Stimulated activated CD4-positive, alpha-beta T cell treated with anti-CD3 and anti-CD28 coated beads, Interleukin-1b, Interleukin-23, amount 100 ng/mL, for 24 hours (primary cell): ENCODE measurements at regions not wholly inside any gene's neighbourhood (a gene's known extent, or its start where the extent isn't known, plus 50 kb on each side); places are given as distances from the start of the nearest gene placed in this dataset.
"Not testable (repeated sequence)": the region's sequence is repeated elsewhere in the genome, so short reads cannot be mapped to it uniquely, and the experiment has no call there.

Experiments
- DNase-seq, 4 experiments: peaks; one replicate each; pipeline ENCODE4 v3.0.0-alpha.2; 2020; ENCODE audit warnings: low read depth in 4 of 4, low spot score in 1 of 4

GRCh38 chr1:70812442-70813109 lies 235.0 kb downstream of the PTGER3 start:
- DNase-seq = no peak

DNA sequence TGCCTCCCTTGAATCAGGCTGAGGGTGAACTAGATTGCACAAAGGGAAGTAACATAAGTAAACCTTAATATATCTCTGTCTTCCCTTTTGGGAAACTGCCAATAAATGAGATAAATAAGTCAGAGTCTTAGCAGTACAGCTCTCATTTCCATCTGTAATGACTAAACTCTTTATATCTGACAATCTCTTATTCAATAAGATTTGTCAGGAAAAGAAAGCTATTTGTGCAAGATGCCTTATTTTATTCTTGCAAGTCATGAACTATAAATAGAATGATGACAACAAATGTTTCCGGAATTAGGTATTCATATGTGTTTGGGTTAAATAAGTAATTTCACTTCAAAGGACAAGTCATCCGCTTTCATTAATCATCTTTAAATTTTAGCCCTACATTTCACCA lies 229.2 kb downstream of the PTGER3 start:
- no peak for DNase-seq

- DNase-seq = no peak
These were observed 228.4 kb downstream of the PTGER3 start for GRCh38 chr1:70819231-70819630.

- DNase-seq = no peak
These were observed 227.8 kb downstream of the PTGER3 start for GRCh38 chr1:70819785-70820184.

DNA sequence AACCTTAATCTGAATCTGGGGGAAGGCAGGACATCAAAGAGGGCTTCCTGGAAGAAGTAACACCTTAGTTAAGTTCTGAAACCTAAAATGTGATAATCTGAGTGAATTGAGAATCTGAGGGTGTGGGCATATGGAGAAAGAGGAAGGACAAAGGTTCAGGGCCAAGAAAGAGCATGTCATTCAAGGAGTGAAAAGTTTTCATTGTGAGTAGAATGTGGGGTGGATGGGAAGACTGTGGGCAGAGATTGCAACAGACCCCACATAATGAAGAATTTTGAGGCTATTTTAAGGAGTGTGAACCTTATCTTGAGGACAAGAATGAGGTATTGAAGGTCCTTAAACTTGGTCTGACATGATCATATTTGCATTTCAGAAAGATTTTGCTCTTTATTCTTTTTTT lies 227.2 kb downstream of the PTGER3 start:
- no peak for DNase-seq

GRCh38 chr1:70820995-70821394 lies 226.6 kb downstream of the PTGER3 start:
- DNase-seq = no peak

GRCh38 chr1:70826428-70826827 lies 221.2 kb downstream of the PTGER3 start:
- no peak for DNase-seq

DNA sequence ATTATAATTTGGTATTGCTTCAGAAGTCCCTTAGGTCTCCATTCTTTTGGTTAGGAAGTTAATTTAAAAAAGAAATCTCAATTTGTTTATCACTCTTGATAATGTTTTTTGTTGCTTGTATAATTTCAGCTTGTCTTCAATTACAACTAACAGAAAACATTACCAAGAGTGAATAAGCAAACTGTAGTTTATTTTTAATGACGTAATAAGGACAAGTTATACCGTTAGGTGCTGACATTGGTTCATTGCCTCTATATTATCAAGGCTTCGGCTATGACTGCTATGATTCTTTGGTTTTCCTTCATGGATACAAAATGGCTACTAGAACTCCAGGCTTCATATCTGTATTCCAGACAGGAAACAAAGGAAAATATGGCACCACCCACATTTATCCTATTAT lies 220.6 kb downstream of the PTGER3 start:
- no peak for DNase-seq

DNA sequence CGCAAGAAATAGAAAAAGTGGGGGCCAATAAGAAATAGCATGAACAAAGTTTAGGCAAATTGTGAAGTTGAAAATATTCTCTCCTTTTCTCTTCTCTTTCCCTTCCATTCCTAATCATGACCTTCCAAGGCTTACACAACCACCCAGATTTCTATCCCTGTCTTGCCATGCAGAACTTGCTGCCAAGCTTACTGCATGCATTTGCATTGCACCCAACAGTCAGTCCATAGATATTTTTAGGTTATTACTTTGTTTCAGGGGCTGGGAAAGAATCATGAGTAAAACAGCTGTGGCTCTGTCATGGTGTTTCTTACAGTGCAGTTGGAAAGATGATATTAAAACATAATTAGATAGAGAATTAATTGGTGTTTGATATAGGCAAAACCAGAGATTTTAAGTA lies 219.4 kb downstream of the PTGER3 start:
- no peak for DNase-seq

- not testable (repeated sequence) for DNase-seq
These were observed 213.3 kb downstream of the PTGER3 start for GRCh38 chr1:70834365-70834764.

DNA sequence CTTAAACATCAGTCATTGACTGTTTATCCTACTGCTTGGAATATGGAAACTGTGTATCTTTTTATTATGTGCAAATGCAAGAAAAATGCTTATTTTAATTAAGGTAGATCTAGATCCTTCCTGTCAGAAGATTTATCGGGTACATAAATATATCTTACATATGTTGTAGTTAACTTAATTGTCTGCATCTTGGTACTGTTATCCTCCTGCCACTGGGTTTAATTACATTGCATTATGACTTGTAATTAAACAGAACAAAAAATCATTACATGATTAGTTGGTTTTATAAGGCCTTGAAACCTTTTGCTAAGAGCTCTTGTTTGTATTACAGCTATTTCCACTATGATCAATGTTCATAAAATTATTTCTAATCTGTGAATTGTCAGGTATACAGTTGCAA lies 211.2 kb downstream of the PTGER3 start:
- DNase-seq = no peak

DNA sequence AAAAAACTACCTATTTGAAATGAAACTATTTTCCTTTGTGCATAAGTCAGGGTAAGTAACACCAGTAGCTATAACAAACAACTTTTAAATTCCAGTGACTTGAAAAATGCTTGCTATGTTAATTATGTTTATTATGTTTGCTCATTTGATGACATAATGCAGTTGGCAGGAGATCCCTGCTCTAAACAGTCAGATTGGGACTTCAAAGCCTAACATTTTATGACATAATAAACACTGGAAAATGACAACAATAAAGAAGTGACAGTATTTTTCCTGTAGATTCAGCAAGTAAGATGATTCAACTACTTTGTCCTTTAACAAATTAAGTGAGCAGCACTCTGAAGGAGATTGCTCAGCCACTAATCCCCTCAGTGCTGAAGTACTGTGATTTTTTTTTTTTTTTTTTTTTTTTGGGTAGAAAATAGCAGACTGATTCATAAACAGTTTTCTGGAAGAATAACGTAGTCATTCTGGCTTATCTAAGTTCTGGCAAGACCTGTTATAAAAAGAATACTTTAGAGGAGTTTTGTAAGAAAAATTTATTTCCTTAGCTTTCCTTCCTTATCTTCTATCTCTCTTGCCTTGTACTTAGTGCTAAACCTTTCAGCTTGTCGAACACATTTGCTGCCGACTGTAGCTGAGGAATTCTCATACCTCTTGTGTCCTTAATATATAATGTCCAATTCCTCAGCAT lies 207.2 kb downstream of the PTGER3 start:
- no peak for DNase-seq

- DNase-seq = no peak
These were observed 205.1 kb downstream of the PTGER3 start for GRCh38 chr1:70842562-70842961.

DNA sequence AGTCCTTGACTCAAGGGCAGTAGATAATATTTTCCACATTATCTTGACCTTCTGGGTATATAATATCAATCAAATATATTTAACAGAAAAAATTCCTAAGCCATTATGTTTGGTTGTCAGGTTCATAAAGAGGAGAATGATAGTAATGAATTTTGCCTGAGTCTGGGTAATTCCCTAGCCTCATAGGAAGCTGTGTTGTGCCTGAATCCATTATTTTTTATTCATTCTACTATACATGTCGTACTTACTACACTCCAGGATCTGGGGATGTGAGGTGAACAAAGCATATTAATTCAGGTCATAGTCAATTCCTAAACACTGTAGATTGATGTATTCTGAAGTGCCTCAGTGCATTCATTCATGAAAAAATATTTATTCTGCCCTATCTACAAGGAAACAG lies 204.2 kb downstream of the PTGER3 start:
- no peak for DNase-seq

DNA sequence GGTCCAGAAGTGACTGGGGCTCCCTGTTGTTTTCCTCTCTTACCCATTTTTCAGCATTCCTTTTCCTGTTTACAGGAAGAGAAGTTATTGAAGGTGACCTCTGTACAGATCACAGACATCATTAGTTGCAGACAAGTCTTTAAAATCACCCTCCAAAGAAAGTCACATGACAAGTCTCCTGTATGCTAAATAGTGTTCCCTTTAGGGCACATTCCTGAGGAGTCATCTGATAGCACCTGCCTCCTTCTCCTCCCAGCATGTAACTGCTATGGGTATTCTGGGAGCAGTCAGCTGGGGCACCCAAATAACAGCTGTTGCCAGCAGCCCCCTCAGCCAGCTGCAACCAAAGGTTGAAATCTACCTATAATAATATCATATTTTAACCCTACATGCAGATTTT lies 200.6 kb downstream of the PTGER3 start:
- no peak for DNase-seq

DNA sequence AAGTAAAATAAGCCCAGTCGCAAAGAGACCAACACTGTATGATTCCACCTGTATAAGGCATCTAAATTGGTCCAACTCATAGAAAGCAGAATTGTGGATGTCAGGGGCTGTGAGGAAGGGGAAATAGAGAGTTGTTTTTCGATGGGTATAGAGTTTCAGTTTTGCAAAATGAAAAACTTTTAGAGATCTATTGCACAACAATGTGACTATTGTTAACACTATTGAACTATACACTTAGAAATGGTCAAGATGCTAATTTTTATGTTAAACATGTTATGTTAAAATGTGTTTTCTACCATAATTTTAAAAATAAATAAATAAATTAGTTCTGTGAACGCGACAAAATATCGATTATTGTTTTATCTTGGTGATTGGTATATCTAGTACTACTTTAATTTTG lies 192.4 kb downstream of the PTGER3 start:
- no peak for DNase-seq

- no peak for DNase-seq
These were observed 191.4 kb downstream of the PTGER3 start for GRCh38 chr1:70856201-70856600.

DNA sequence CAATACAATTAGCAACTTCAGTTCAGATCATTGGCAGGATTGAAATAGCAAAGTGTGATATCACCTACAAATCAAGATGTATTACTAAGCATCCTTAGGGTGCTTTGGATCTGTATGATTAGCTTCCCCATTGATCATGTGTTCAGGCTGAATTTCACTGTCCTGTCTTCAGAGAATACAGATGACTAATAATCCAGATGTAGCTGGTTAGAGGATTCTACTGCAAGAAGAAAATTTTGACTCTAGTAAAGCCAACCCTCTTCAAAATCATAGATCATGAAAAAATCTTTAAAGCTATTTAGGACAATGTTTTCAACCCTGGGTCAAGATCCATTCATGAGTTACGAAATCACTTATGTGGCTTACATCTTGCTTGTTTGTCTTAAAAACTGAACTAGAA lies 184.4 kb downstream of the PTGER3 start:
- DNase-seq = no peak

GRCh38 chr1:70864302-70864701 lies 183.3 kb downstream of the PTGER3 start:
- no peak for DNase-seq

DNA sequence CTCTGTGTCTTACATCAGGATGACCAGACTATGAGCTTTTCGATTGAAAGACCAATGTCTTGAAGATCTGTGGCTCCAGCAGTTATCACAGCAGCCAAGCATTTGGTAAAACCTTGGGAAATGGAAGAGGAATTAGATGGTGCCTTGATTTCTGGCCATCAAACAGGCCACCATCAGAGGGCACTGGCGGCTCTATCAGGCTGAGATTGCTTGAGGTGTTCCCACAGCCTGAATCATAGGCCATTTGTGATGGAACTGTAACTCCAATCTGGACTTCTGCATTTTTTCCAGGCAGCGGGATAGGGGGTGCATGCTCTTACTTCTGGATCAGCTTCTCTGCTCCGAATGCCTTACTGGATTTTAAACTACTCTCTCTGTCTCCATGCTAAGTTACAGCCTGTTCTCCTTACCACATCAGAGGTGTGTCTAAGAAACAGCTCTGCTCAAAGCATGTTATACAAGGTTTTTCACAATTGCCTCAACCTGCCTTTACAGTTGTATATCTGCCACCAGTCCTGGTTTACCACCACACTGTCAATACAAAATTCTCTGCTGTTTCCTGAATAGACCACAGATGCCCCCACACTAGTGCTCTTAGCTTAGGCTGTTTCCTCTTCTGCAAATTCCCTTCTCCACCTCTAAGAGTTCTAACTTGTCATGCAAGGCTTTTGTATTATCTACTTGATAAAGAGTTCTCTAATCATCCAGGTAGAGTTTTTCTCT lies 180.9 kb downstream of the PTGER3 start:
- no peak for DNase-seq

DNA sequence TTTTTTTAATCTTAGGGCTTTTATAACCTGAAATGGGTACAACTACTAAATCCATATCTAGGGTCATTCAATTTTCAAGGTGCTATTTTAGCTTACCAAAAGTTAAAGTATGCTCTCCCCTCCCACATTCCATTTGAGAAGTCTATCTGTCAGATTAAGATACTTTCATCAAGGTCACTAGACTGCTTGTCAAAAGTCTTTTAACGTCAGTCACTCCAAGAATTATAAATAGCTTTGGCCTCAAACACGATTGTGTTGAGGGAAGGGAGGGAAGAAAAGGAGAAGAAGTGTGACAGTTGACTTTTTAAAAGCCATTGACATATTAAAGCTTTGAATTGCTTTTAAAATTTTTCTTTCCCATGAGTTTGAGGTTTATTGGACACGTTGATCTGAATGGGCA lies 175.8 kb downstream of the PTGER3 start:
- DNase-seq = no peak

- no peak for DNase-seq
These were observed 173.6 kb downstream of the PTGER3 start for GRCh38 chr1:70874063-70874462.
